ENCODE measurements at regions not wholly inside any gene's neighbourhood (a gene's known extent, or its start where the extent isn't known, plus 50 kb on each side); places are given as distances from the start of the nearest gene placed in this dataset.

DNA sequence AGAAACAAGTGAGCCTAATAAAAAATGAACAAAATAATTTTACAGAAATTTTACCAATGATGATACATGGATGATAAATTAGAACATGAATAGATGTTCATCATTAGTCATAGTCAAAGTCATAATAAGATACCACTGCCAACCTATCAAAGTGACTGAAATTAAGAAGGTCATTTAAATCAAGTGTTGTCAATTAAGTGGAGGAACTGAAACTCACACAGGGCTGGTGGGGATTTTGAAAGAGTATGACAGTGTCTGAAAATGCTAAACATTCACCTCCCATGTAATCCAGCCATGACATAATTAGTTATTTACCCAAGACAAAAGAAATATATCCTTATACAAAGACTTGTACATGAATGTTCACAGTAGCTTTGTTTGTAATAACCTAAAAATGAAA lies 57.1 kb upstream of the DYNC1I1 start (continued):
- TF ChIP-seq, protein P1, sequence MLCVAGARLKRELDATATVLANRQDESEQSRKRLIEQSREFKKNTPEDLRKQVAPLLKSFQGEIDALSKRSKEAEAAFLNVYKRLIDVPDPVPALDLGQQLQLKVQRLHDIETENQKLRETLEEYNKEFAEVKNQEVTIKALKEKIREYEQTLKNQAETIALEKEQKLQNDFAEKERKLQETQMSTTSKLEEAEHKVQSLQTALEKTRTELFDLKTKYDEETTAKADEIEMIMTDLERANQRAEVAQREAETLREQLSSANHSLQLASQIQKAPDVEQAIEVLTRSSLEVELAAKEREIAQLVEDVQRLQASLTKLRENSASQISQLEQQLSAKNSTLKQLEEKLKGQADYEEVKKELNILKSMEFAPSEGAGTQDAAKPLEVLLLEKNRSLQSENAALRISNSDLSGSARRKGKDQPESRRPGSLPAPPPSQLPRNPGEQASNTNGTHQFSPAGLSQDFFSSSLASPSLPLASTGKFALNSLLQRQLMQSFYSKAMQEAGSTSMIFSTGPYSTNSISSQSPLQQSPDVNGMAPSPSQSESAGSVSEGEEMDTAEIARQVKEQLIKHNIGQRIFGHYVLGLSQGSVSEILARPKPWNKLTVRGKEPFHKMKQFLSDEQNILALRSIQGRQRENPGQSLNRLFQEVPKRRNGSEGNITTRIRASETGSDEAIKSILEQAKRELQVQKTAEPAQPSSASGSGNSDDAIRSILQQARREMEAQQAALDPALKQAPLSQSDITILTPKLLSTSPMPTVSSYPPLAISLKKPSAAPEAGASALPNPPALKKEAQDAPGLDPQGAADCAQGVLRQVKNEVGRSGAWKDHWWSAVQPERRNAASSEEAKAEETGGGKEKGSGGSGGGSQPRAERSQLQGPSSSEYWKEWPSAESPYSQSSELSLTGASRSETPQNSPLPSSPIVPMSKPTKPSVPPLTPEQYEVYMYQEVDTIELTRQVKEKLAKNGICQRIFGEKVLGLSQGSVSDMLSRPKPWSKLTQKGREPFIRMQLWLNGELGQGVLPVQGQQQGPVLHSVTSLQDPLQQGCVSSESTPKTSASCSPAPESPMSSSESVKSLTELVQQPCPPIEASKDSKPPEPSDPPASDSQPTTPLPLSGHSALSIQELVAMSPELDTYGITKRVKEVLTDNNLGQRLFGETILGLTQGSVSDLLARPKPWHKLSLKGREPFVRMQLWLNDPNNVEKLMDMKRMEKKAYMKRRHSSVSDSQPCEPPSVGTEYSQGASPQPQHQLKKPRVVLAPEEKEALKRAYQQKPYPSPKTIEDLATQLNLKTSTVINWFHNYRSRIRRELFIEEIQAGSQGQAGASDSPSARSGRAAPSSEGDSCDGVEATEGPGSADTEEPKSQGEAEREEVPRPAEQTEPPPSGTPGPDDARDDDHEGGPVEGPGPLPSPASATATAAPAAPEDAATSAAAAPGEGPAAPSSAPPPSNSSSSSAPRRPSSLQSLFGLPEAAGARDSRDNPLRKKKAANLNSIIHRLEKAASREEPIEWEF (IDR thresholded peaks at IDR 0.05; ENCODE audit: insufficient replicate concordance, low read depth, low read length), result peak; percentile 43
- TF ChIP-seq STAT3 (IDR thresholded peaks at IDR 0.05; ENCODE audit: low read depth, low read length) (no peak), POU2F2 (IDR thresholded peaks at IDR 0.05; ENCODE audit: borderline replicate concordance, low read depth, low read length) (0 out of 3 replicates have a peak, but pooled peaks have one; percentile 40), CBX3 (IDR thresholded peaks at IDR 0.05; ENCODE audit: borderline replicate concordance, low read depth) (no peak), RELA (IDR thresholded peaks at IDR 0.05; ENCODE audit: borderline replicate concordance, partially characterized antibody) (peak; percentile 40), BMI1 (IDR thresholded peaks at IDR 0.05; ENCODE audit: borderline replicate concordance) (peak; percentile 88), IRF4 (IDR thresholded peaks at IDR 0.05; ENCODE audit: low read depth, low read length) (peak; percentile 83), MEF2A (IDR thresholded peaks at IDR 0.05; ENCODE audit: insufficient read depth, low read depth, low read length) (no peak), NBN (IDR thresholded peaks at IDR 0.05) (peak; percentile 41; the same call in 1 of the 2 replicates), BCL11A (IDR thresholded peaks at IDR 0.05; ENCODE audit: low read depth, low read length) (peak; percentile 98), YY1 (IDR thresholded peaks at IDR 0.05; ENCODE audit: low read depth, low read length) (no peak), ATF7 (IDR thresholded peaks at IDR 0.05; ENCODE audit: low read depth) (peak; percentile 95), NFYB (IDR thresholded peaks at IDR 0.05; ENCODE audit: insufficient read depth, low read depth, low read length) (0 out of 2 replicates have a peak, but pooled peaks have one; percentile 43), RUNX3 (IDR thresholded peaks at IDR 0.05; ENCODE audit: low read length) (0 out of 2 replicates have a peak, but pooled peaks have one; percentile 12), IKZF1 (conservative IDR thresholded peaks at IDR 0.05) (0 out of 2 replicates have a peak, but pooled peaks have one; percentile 33), DPF2 (IDR thresholded peaks at IDR 0.05) (peak; percentile 98), SPI1 (IDR thresholded peaks at IDR 0.05; ENCODE audit: borderline replicate concordance, insufficient read depth, low read depth, low read length) (peak; percentile 96), CHD2 (IDR thresholded peaks at IDR 0.05; ENCODE audit: borderline replicate concordance, low read depth, low read length) (peak; percentile 32; the same call in 1 of the 2 replicates), ZNF217 (IDR thresholded peaks at IDR 0.05) (peak; percentile 80)
- TF ChIP-seq, protein P2, sequence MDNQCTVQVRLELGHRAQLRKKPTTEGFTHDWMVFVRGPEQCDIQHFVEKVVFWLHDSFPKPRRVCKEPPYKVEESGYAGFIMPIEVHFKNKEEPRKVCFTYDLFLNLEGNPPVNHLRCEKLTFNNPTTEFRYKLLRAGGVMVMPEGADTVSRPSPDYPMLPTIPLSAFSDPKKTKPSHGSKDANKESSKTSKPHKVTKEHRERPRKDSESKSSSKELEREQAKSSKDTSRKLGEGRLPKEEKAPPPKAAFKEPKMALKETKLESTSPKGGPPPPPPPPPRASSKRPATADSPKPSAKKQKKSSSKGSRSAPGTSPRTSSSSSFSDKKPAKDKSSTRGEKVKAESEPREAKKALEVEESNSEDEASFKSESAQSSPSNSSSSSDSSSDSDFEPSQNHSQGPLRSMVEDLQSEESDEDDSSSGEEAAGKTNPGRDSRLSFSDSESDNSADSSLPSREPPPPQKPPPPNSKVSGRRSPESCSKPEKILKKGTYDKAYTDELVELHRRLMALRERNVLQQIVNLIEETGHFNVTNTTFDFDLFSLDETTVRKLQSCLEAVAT (IDR thresholded peaks at IDR 0.05), result no peak
- TF ChIP-seq, protein P3, sequence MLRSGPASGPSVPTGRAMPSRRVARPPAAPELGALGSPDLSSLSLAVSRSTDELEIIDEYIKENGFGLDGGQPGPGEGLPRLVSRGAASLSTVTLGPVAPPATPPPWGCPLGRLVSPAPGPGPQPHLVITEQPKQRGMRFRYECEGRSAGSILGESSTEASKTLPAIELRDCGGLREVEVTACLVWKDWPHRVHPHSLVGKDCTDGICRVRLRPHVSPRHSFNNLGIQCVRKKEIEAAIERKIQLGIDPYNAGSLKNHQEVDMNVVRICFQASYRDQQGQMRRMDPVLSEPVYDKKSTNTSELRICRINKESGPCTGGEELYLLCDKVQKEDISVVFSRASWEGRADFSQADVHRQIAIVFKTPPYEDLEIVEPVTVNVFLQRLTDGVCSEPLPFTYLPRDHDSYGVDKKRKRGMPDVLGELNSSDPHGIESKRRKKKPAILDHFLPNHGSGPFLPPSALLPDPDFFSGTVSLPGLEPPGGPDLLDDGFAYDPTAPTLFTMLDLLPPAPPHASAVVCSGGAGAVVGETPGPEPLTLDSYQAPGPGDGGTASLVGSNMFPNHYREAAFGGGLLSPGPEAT (IDR thresholded peaks at IDR 0.05; ENCODE audit: low read depth), result peak; percentile 94
- TF ChIP-seq, protein P4, sequence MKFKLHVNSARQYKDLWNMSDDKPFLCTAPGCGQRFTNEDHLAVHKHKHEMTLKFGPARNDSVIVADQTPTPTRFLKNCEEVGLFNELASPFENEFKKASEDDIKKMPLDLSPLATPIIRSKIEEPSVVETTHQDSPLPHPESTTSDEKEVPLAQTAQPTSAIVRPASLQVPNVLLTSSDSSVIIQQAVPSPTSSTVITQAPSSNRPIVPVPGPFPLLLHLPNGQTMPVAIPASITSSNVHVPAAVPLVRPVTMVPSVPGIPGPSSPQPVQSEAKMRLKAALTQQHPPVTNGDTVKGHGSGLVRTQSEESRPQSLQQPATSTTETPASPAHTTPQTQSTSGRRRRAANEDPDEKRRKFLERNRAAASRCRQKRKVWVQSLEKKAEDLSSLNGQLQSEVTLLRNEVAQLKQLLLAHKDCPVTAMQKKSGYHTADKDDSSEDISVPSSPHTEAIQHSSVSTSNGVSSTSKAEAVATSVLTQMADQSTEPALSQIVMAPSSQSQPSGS (IDR thresholded peaks at IDR 0.05; ENCODE audit: low read length), result peak; percentile 63; the same call in 1 of the 2 replicates

All from GM12878 (cell line).